Activated T-cell treated with anti-CD3 and anti-CD28 coated beads for 4 hours (primary cell): ENCODE measurements at regions not wholly inside any gene's neighbourhood (a gene's known extent, or its start where the extent isn't known, plus 50 kb on each side); places are given as distances from the start of the nearest gene placed in this dataset.
"Not testable (repeated sequence)": the region's sequence is repeated elsewhere in the genome, so short reads cannot be mapped to it uniquely, and the experiment has no call there.

Experiments used
- DNase-seq: peaks from one replicate; pipeline ENCODE4 v3.0.0-alpha.2; 2020

DNA sequence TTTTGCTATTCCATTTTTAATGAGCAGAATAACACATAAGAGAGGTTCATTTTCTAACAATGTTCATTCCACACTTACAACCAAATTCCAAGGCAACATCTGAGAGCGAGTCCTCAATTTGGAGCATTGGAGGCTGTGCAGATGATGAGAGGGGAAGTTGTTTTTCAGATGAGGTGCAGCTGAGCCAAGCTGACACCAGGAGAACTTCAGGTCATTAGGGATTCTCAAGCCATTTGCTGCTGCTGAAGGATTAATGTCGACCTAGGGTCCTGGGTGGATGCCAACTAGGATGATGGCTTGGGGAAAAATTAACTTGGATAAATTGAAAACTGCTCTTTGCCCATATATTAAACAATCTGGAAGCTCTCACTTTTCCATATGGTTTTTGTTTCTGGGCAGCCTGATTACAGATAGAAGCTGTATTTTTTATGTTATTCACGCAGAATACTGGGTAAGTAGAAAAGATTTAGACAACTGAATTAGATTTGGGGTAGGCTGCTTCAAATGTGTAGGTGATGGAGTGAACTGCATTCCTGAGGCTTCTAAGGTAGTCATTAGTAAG, 206.4 kb upstream of the SLC39A10 start:
- no peak for DNase-seq

DNA sequence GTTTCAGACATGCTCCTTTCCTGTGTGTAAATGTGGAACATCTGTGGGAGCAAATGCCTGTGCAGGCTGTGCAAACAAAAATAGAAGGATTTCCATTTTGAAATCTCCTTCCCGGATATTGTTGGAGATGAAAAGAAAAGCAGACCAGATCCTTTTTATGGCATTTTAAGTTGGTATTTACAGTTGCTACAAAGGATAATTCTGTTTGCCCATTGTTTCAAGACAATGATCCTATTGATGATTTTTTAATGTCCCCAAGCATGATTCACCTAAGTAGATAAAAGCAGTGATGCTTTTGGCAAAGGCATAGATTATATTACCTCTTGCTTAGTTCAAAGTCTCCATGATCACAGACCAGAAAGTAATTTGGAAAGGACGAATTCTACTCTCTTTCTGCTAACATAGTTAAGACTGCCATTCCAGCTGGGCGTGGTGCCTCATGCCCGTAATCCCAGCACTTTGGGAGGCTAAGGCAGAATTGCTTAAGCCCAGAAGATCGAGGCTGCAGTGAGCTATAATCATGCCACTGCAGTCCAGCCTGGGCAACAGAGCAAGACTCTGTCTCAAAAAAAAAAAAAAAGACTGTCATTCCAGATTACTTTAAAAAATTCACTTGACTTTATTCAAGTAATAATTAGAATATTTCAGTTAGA, 209.6 kb upstream of the SLC39A10 start:
- no peak for DNase-seq

DNA sequence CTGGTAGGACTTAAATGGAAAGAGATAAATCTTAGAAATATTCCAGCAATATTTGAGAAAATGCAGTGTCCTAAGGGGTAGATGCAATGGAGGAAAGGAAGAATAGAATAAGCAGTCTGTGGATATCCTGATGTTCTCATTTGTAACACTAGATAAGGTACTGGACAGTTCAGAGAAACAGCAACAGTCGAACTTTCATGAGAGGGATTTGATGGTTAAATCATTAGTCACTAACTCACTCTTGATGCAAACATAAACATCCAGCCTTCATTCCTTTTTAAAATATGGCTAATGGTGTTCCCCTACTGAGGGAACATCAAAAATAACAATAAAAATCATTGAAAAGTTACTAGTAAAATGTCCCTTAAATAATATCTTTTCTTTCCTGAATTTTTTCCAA, 211.4 kb upstream of the SLC39A10 start:
- DNase-seq = no peak

- no peak for DNase-seq
Measured at GRCh38 chr2:195443926-195444325, 213.1 kb upstream of the SLC39A10 start.

DNA sequence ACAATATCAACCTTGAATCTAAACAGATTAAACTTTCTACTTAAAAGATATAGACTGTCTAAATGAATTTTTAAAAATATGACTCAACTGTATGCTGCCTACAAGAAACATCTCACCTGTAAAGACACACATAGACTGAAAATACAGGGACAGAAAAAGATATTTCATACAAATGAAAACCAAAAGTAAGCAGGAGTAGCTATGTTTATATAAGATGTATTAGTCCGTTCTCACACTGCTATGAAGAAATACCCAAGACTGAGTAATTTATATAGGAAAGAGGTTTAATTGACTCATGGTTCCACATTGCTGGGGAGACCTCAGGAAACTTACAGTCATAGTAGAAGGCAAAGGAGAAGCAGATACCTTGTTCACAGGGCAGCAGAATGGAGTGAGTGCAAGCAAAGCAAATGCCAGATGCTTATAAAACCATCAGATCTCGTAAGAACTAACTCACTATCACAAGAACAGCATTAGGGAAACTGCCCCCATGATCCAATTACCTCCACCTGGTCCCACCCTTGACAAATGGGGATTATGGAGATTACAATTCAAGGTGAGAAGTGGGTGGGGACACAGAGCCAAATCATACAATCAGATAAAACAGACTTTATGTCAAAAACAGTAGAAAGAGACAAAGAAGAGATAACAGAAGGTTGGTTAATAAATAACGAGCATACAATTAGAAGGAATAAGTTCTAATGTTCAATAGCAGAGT, 214.4 kb upstream of the SLC39A10 start:
- DNase-seq = no peak

DNA sequence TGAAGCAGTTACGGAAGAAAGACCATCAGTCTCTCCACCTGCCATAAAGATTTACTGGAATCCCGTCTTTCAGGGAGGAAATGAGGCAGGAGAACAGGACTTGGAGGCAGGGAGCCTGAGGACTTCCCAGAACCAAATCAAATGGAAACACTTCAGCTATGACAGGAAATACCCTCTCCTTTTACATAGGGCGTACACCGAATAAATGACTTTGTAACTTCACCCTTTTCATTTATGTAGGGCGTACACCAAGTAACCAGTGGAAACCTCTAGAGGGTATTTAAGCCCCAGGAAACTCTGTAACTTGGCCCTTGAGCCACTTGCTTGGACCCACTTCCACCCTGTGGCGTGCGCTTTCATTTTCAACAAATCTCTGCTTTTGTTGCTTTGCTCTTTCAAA, 218.3 kb upstream of the SLC39A10 start:
- no peak for DNase-seq

DNA sequence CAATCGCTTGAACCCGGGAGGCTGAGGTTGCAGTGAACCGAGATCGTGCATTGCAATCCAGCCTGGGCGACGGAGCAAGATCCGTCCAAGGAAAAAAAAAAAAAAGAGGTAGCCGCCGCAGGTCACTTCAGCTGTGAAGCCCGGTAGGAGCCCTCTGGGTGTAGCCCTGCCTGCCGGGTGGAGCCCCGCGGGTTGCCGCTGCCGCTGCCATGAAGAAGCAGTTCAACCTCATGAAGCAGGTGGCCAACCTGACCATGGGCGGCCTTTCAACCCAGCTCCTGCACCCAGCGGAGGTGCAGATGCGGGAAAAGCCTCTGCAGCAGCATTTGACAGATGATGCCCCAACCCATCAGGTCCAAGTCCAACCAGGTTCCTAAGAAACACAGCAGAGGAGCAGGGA, 219.5 kb upstream of the SLC39A10 start:
- no peak for DNase-seq

DNA sequence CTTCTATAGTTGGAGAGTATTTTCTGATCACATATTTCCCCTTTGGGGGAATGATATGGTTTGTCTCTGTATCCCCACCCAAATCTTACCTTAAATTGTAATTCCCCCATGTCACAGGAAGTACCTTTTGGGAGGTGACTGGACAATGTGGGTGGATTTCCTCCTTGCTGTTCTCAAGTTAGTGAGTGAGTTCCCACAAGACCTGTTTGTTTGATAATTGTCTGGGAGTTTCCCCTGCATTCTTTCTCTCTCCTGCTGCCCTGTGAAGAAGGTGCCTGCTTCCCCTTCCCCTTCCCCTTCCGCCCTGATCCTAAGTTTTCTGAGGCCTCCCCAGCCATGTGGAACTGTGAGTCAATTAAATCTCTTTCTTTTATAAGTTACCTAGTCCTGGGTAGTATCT, 222.7 kb upstream of the SLC39A10 start:
- DNase-seq = no peak

- DNase-seq = not testable (repeated sequence)
Measured at GRCh38 chr2:195433729-195434128, 223.3 kb upstream of the SLC39A10 start.

- no peak for DNase-seq
Measured at GRCh38 chr2:195428673-195429072, 228.4 kb upstream of the SLC39A10 start.

DNA sequence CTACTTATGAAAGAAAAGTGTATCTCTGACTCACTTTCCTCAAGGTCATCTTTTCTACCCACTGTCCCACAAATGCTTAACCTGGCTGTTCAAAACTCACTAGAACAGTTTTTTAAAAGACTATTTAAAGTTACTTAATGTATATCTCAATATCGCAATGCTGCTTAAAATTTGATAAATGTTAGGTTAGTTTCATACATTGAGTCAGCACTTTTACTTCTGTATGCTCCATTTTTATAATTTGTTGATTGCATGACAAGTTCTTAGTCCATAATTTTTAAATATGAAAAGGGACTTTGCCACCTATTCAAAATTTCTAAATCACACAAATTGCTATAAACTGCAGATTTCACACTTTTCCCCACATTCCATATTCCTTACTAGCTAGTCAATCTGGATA, 231.7 kb upstream of the SLC39A10 start:
- no peak for DNase-seq

GRCh38 chr2:195419033-195419432, 238.0 kb upstream of the SLC39A10 start:
- no peak for DNase-seq

DNA sequence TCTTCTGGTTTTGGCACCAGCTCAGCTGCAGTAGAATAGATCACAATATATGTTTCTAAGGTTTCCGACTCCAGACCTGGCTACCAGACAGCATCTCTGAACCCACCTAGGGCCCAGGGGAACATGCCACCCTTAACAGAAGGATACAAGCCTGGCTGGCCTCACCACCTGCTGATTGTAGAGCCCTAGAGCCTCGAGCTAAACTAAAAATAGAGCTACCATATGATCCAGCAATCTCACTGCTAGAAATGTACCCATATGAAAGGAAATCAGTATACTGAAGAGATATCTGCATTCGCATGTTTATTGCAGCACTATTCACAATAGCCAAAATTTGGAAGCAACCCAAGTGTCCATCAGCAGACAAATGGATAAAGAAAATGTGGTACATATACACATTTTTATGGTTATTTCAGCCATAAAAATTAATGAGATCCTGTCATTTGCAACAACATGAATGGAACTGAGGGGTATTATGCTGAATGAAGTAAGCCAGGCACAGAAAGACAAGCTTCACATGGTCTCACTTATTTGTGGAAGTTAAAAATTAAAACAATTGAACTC, 242.4 kb upstream of the SLC39A10 start:
- DNase-seq = no peak

- no peak for DNase-seq
Measured at GRCh38 chr2:195413944-195414343, 243.1 kb upstream of the SLC39A10 start.

DNA sequence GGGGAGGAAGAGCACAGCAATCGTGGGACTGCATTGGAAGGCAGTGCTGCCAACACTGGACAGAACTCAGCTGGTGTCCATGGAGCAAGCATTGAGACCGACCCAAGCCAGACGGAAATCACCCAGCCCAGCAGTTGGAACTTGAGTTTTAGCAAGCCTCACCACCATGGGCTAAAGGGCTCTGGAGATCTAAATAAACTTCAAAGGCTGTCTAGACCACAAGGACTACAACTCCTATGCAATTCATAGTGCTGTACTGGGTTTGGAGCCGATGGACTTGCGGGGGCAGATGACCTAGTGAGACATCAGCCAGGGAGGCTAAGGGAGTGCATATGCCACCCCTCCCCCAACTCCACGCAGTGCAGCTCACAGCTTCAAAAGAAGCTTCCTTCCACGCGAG, 243.6 kb upstream of the SLC39A10 start:
- no peak for DNase-seq

DNA sequence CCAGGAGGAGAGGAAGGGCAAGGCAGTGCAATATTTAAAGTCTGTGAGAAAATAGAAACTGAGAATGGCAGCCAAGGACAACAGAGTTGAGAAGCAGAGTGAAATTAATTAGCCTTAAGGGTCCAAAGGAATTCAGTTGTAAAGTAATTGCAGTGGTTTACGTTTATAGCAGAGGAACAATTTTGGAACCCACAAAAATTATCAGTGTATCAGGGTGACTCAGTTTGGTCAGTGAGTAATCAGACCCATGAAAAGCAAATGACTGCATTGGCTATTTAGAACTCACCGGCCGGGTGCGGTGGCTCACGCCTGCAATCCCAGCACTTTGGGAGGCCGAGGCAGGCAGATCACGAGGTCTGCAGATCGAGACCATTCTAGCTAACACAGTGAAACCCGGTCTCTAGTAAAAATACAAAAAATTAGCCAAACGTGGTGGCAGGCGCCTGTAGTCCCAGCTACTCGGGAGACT, 245.8 kb upstream of the SLC39A10 start:
- no peak for DNase-seq

DNA sequence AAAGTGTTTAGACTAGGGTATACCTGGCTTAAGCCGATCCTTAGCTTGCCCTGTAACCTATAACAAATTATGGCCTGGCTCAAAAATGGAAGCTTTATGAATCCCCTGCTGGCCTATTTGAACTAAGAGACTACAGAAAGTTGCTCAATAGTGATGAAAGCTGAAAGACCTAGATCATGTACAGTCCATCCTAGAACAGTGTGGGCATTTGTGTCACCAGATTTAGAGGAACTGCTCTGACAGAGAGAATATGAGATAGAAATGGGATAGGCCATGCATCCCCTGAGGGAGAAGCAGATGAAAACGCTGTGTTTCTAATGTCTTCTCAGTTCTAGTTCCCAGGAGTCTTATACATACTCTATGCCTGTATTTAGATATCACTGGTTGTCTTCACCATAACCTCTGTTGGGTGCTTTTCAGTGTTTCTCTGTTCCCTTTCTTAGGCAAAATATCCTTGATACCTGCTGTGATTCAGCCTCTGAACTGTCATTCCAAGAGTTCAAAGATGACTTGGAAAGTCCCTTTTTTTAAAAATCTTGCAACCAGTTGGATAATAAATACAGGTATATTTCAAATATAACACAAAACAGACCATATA, 246.9 kb upstream of the SLC39A10 start:
- DNase-seq = no peak

GRCh38 chr2:195408811-195409210, 248.2 kb upstream of the SLC39A10 start:
- no peak for DNase-seq

GRCh38 chr2:195408196-195408595, 248.8 kb upstream of the SLC39A10 start:
- DNase-seq = no peak

- no peak for DNase-seq
Measured at GRCh38 chr2:195407783-195408182, 249.2 kb upstream of the SLC39A10 start.

DNA sequence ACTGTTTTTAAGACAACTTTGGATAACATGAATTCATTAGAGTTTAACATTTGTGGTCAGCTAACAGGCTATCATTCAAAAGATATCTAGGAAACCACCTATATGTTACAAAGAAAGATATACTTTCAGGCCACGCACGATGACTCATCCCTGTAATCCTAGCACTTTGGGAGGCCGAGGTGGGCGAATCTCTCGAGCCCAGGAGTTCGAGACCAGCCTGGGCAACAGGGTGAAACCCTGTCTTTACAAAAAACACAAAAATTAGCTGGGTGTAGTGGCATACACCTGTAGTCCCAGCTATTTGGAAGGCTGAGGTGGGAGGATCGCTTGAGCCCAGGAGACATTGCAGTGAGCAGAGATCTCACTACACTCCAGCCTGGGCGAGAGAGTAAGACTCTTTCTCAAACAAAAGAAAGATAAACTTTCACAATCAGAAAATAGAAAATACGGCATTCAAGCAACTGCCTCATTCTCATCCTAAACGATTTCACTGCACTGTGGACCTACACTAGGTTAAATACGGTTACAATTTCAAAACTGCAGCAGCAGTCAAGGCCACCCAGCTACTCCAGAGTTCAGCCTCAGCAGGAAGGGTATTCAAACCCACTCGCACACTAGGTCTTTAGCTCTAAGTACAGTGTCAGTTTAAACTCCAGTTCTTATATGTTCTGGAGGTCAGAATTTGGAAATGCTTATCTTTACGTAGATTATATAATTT, 250.0 kb upstream of the SLC39A10 start:
- no peak for DNase-seq

- DNase-seq = no peak
Measured at GRCh38 chr2:195404651-195405050, 252.4 kb upstream of the SLC39A10 start.

- DNase-seq = no peak
Measured at GRCh38 chr2:195396479-195396878, 260.5 kb upstream of the SLC39A10 start.
